Endothelial cell of umbilical vein (primary cell): ENCODE measurements at regions not wholly inside any gene's neighbourhood (a gene's known extent, or its start where the extent isn't known, plus 50 kb on each side); places are given as distances from the start of the nearest gene placed in this dataset.

ENCODE experiments used
- BruUV-seq: library from RNA; stranded (reverse); fragments of 400-500 nt; replicated peaks from 2 replicates; lab custom pipeline; 2021; lab: Mats Ljungman, UMichigan
- CTCF ChIA-PET: fragments of 300-600, 350-600 bp; sonication (Branson Sonifier 250); formaldehyde crosslinking; loops from one replicate; lab custom pipeline; 2021; ENCODE audit warnings: antibody characterized with exemption, inconsistent platforms; lab: Charles Lee
- POLR2A ChIA-PET: fragments of 300-600, 350-600 bp; sonication (Branson Sonifier 250); formaldehyde crosslinking; loops from one replicate; lab custom pipeline; 2021; ENCODE audit warnings: antibody characterized with exemption, inconsistent platforms; lab: Charles Lee
- DNase-seq: peaks from one replicate; pipeline ENCODE4 v3.0.0-alpha.2; 2011; ENCODE audit warnings: low read depth, low spot score
- FAIRE-seq: peaks from 2 replicates; lab custom pipeline; 2011; peaks lifted over from hg19 to GRCh38; lab: Jason Lieb, UNC
- H2AFZ ChIP-seq: 2 replicates; pipeline ENCODE4 v1.6.0; 2012; ENCODE audit warnings: low read depth, low read length, control low read depth, inconsistent platforms
- H3K27ac ChIP-seq: 2 replicates; pipeline ENCODE4 v1.5.1; 2011; ENCODE audit warnings: low read depth, mild to moderate bottlenecking, control low read depth, low read length, moderate library complexity; ENCODE audit not compliant: insufficient read depth
- H3K27me3 ChIP-seq, 2 experiments: 2 replicates each; pipeline versions ENCODE4 v1.6.0 to v1.6.1; 2011; ENCODE audit warnings: low read length in 2 of 2, mixed read lengths in 1 of 2; ENCODE audit not compliant: control insufficient read depth in 2 of 2, insufficient read depth in 2 of 2
- H3K36me3 ChIP-seq, 2 experiments: 2 replicates in 1 of 2; 3 replicates in 1 of 2; pipeline ENCODE4 v1.5.1; 2011; ENCODE audit warnings: low read length in 2 of 2, mild to moderate bottlenecking in 1 of 2, moderate library complexity in 1 of 2; ENCODE audit not compliant: control insufficient read depth in 2 of 2, insufficient read depth in 2 of 2; ENCODE audit errors: extremely low read depth in 1 of 2
- H3K4me1 ChIP-seq: 3 replicates; pipeline ENCODE4 v1.5.1; 2011; ENCODE audit warnings: mild to moderate bottlenecking, low read length; ENCODE audit not compliant: control insufficient read depth, insufficient read depth; ENCODE audit errors: extremely low read depth
- H3K4me2 ChIP-seq: 2 replicates; pipeline ENCODE4 v1.6.1; 2011; ENCODE audit warnings: low read length, control low read depth, mixed read lengths; ENCODE audit not compliant: insufficient read depth
- H3K4me3 ChIP-seq, 3 experiments: fragments of 200-600 bp in 1 of 3; sonication (generic), shearing (Covaris generic) in 1 of 3; replicated peaks in 1 of 3; 2 replicates each; pipeline ENCODE4 v1.5.1; 2011 to 2016; ENCODE audit warnings: control low read depth in 3 of 3, low read length in 3 of 3, mild to moderate bottlenecking in 2 of 3, inconsistent platforms in 1 of 3, low read depth in 1 of 3, moderate library complexity in 1 of 3; ENCODE audit not compliant: insufficient read depth in 1 of 3
- H3K79me2 ChIP-seq: 2 replicates; pipeline ENCODE4 v1.6.0; 2012; ENCODE audit warnings: low read length, inconsistent platforms; ENCODE audit not compliant: control insufficient read depth, insufficient read depth
- H3K9ac ChIP-seq: replicated peaks from 2 replicates; pipeline ENCODE3; 2011; ENCODE audit warnings: low read length, control low read depth; ENCODE audit not compliant: insufficient read depth; ENCODE audit errors: extremely low read depth
- H3K9me1 ChIP-seq: replicated peaks from 3 replicates; pipeline ENCODE4 v1.6.0; 2011; ENCODE audit warnings: mild to moderate bottlenecking, low read length; ENCODE audit not compliant: control insufficient read depth, insufficient read depth; ENCODE audit errors: extremely low read depth
- H3K9me3 ChIP-seq: replicated peaks from 2 replicates; pipeline ENCODE4 v1.5.1; 2012; ENCODE audit warnings: low read length, inconsistent platforms; ENCODE audit not compliant: control insufficient read depth, insufficient read depth
- H4K20me1 ChIP-seq: replicated peaks from 2 replicates; pipeline ENCODE3; 2011; ENCODE audit warnings: mild to moderate bottlenecking, low read length; ENCODE audit not compliant: control insufficient read depth, insufficient read depth; ENCODE audit errors: extremely low read depth
- EZH2 ChIP-seq: IDR thresholded peaks from 2 replicates; pipeline ENCODE4 v1.6.1; 2012; ENCODE audit warnings: borderline replicate concordance, low read depth, mild to moderate bottlenecking, moderate library complexity, low read length, inconsistent platforms; ENCODE audit not compliant: severe bottlenecking
- FOS ChIP-seq: IDR thresholded peaks from 2 replicates; pipeline ENCODE4 v1.6.1; 2011; ENCODE audit warnings: mild to moderate bottlenecking, low read length, moderate library complexity, borderline replicate concordance; ENCODE audit not compliant: insufficient read depth
- GATA2 ChIP-seq: IDR thresholded peaks from 2 replicates; pipeline ENCODE4 v1.7.0; 2011; ENCODE audit warnings: low read depth, mild to moderate bottlenecking, moderate library complexity, mixed read lengths, low read length; ENCODE audit not compliant: insufficient read length, insufficient read depth
- JUN ChIP-seq: IDR thresholded peaks from 2 replicates; pipeline ENCODE4 v1.6.1; 2011; ENCODE audit warnings: borderline replicate concordance, low read depth; ENCODE audit not compliant: insufficient read length, insufficient read depth
- MYC ChIP-seq: IDR thresholded peaks from one replicate; pipeline ENCODE4 v1.6.1; 2011; ENCODE audit warnings: mild to moderate bottlenecking, low read depth, low read length
- POLR2A ChIP-seq: IDR thresholded peaks from 2 replicates; pipeline ENCODE4 v1.6.1; 2012; ENCODE audit warnings: low read depth, mild to moderate bottlenecking, control low read depth, low read length
- POLR2AphosphoS5 ChIP-seq: IDR thresholded peaks from 2 replicates; pipeline ENCODE4 v1.6.1; 2012; ENCODE audit warnings: low read depth, mild to moderate bottlenecking, control low read depth, low read length, moderate library complexity; ENCODE audit not compliant: insufficient read depth
- dilution Hi-C: fragments of 300-500 bp; cut with MboI; formaldehyde crosslinking; loops from one replicate; pipeline ENCODE4 v1.15.0; 2019; ENCODE audit warnings: low sequenced_read_pairs; ENCODE audit not compliant: extremely low pct_ligation_motif_present
- intact Hi-C: fragments of 100-400 bp; cut with micrococcal nuclease; formaldehyde crosslinking; loops from one replicate; pipeline ENCODE4 v1.10.0; 2022
- TF ChIP-seq, protein P1 (sequence below): IDR thresholded peaks from 2 replicates; pipeline ENCODE4 v1.6.1; 2011; ENCODE audit not compliant: insufficient read depth, insufficient read length
- TF ChIP-seq, protein P2 (sequence below), 2 donors: IDR thresholded peaks; 1 replicate in 1 of 2; 2 replicates in 1 of 2; pipeline ENCODE4 v1.5.1; 2011; ENCODE audit warnings: low read length in 2 of 2, mild to moderate bottlenecking in 2 of 2, moderate library complexity in 2 of 2, control low read depth in 1 of 2, inconsistent platforms in 1 of 2, low read depth in 1 of 2; ENCODE audit not compliant: insufficient read depth in 1 of 2; ENCODE audit errors: extremely low read depth in 1 of 2

DNA sequence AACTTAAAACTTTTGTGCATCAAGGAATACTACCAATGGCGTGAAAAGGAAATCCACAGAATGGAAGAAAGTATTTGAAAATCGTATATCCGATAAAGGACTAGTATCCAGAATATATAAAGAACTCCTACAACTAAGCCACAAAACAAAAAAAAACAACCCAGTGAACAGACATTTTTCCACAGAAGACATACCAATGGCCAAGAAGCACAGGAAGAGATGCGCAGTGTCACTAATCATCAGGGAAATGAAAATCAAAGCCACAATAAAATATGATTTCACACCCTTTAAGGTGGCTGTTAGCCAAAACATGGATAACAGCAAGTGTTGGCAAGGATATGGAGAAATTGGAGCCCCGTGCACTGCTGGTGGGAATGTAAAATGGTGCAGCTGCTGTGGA is 203.3 kb downstream of the SEC14L1 start:
- dilution Hi-C loops (no loop called here), intact Hi-C loops (no loop called here)
- POLR2A ChIA-PET: no interaction called here
- TF ChIP-seq POLR2A (no peak), EZH2 (no peak), JUN (no peak), FOS (no peak), POLR2AphosphoS5 (no peak), GATA2 (no peak), MYC (no peak)
- TF ChIP-seq, protein P1, sequence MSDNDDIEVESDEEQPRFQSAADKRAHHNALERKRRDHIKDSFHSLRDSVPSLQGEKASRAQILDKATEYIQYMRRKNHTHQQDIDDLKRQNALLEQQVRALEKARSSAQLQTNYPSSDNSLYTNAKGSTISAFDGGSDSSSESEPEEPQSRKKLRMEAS: no peak
- TF ChIP-seq, protein P2, sequence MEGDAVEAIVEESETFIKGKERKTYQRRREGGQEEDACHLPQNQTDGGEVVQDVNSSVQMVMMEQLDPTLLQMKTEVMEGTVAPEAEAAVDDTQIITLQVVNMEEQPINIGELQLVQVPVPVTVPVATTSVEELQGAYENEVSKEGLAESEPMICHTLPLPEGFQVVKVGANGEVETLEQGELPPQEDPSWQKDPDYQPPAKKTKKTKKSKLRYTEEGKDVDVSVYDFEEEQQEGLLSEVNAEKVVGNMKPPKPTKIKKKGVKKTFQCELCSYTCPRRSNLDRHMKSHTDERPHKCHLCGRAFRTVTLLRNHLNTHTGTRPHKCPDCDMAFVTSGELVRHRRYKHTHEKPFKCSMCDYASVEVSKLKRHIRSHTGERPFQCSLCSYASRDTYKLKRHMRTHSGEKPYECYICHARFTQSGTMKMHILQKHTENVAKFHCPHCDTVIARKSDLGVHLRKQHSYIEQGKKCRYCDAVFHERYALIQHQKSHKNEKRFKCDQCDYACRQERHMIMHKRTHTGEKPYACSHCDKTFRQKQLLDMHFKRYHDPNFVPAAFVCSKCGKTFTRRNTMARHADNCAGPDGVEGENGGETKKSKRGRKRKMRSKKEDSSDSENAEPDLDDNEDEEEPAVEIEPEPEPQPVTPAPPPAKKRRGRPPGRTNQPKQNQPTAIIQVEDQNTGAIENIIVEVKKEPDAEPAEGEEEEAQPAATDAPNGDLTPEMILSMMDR (IDR thresholded peaks at IDR 0.05; ENCODE audit: extremely low read depth in 1 of 2, insufficient read depth in 1 of 2, low read depth in 1 of 2, low read length in 2 of 2): no peak
- Histone ChIP-seq H3K36me3 (no peaks in the 10 kb centered on the region), H3K9me1 (no peaks in the 10 kb centered on the region), H3K4me3 (no peak overlapping the region), H3K4me2 (no peak overlapping the region), H3K9me3 (no peaks in the 10 kb centered on the region), H3K79me2 (no peaks in the 10 kb centered on the region), H3K27me3 (peaks cover 0 to 4% of the 10 kb centered on the region in 2 experiments), H4K20me1 (peaks cover 2% of the 10 kb centered on the region), H3K9ac (no peak overlapping the region), H2AFZ (no peak overlapping the region), H3K4me1 (peaks cover 15% of the 10 kb centered on the region), H3K27ac (no peak overlapping the region)
- DNase-seq: no peak
- FAIRE-seq: no peak
- no TSS peak for BruUV-seq
- CTCF ChIA-PET: no interaction called here
